RWPE1 (cell line): ENCODE measurements at regions not wholly inside any gene's neighbourhood (a gene's known extent, or its start where the extent isn't known, plus 50 kb on each side); places are given as distances from the start of the nearest gene placed in this dataset.

Experiments
- CTCF ChIA-PET: fragments of 350-600 bp; sonication (Branson Sonifier 250); formaldehyde crosslinking; extraction: SDS; loops from one replicate; lab custom pipeline; 2021; lab: Yijun Ruan, JAX
- POLR2A ChIA-PET: fragments of 400-600 bp; formaldehyde crosslinking; extraction: SDS; loops from one replicate; lab custom pipeline; 2020; ENCODE audit warnings: antibody characterized with exemption; ENCODE audit not compliant: low non-redundant PET; lab: Yijun Ruan, JAX
- DNase-seq: peaks from one replicate; pipeline ENCODE4 v3.0.0; 2012; ENCODE audit warnings: low spot score
- H3K27ac ChIP-seq: fragments of 450-650 bp; 2 replicates; pipeline ENCODE4 v1.5.1; 2017
- TF ChIP-seq, protein P1 (sequence below): fragments of 450-650 bp; conservative IDR thresholded peaks from 2 replicates; pipeline ENCODE4 v1.5.1; 2017; ENCODE audit warnings: low read depth, mild to moderate bottlenecking

DNA sequence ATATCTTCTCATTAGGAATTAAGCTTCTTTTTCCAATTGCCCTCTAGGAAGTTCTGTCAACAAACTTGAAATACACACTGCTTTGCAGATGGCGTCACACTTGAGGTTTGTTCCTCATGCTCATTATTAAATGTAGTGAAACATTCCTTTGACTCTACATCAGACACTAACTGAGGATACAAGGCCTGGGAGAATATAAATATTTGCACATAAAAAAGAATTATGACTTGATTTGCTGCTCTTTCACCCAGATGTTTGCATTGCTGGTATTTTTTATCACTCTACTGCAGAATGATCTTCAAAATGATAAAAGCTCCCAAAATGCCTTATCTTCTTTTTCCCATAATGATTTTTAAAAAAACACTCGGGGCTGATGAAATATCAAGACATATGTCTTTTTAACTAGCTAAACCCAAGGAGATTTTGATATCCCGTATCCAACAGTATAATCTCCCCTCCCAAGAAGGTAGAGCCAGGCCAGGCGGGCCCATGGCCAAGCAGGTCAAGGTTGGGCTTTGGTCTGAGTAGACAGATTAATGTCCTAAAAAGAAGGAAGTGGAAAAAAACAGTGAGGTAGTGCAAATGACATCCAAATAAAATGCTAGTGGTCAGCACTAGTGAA lies 264.6 kb downstream of the HHIPL2 start:
- DNase-seq, result no peak
- H3K27ac ChIP-seq, result no peak overlapping the region
- POLR2A ChIA-PET, result no interaction called here
- CTCF ChIA-PET, result no interaction called here
- TF ChIP-seq, protein P1, sequence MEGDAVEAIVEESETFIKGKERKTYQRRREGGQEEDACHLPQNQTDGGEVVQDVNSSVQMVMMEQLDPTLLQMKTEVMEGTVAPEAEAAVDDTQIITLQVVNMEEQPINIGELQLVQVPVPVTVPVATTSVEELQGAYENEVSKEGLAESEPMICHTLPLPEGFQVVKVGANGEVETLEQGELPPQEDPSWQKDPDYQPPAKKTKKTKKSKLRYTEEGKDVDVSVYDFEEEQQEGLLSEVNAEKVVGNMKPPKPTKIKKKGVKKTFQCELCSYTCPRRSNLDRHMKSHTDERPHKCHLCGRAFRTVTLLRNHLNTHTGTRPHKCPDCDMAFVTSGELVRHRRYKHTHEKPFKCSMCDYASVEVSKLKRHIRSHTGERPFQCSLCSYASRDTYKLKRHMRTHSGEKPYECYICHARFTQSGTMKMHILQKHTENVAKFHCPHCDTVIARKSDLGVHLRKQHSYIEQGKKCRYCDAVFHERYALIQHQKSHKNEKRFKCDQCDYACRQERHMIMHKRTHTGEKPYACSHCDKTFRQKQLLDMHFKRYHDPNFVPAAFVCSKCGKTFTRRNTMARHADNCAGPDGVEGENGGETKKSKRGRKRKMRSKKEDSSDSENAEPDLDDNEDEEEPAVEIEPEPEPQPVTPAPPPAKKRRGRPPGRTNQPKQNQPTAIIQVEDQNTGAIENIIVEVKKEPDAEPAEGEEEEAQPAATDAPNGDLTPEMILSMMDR, result no peak

DNA sequence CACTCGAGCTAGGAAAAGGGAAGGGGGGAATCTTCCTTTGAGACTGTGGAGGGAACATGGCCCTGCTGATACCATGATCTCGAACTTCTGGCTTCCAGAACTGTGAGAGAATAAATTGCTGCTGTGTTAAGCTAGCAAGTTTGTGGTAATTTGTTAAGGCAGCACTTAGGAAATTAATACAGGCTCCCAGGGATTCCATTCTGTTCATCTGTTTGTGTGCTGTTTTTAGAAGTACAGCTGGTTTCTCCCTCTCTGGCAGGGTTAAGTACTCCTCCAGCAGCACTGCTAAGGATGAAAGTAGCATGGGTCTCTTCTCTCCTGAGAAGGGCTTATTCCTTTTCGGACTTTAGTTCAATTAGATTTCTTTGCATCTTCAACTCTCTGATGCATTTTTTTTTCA lies 268.3 kb downstream of the HHIPL2 start:
- TF ChIP-seq, protein P1, result no peak
- DNase-seq, result no peak
- no peak overlapping the region for H3K27ac ChIP-seq
- ChIA-PET POLR2A (no interaction called here), CTCF (no interaction called here)

DNA sequence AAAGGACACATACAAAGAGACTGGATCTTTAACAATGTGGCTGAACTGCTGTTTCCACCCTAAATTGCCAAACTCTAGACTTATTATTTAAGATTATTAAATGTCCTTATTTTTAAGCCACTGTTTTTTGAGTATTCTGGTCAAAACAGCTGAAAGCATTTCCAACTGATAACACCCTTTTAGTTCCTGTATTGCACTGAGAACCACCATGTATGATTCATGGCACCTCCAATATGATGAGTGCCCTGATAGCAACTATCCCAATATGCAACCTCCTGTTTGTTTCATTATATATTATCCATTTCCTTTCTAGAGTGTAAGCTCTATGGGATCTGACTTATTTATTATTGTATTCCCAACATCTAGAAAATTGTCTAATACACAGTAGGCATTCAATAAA lies 269.4 kb downstream of the HHIPL2 start:
- no peak overlapping the region for H3K27ac ChIP-seq
- CTCF ChIA-PET, result no interaction called here
- DNase-seq, result no peak
- POLR2A ChIA-PET, result no interaction called here
- TF ChIP-seq, protein P1, result no peak

DNA sequence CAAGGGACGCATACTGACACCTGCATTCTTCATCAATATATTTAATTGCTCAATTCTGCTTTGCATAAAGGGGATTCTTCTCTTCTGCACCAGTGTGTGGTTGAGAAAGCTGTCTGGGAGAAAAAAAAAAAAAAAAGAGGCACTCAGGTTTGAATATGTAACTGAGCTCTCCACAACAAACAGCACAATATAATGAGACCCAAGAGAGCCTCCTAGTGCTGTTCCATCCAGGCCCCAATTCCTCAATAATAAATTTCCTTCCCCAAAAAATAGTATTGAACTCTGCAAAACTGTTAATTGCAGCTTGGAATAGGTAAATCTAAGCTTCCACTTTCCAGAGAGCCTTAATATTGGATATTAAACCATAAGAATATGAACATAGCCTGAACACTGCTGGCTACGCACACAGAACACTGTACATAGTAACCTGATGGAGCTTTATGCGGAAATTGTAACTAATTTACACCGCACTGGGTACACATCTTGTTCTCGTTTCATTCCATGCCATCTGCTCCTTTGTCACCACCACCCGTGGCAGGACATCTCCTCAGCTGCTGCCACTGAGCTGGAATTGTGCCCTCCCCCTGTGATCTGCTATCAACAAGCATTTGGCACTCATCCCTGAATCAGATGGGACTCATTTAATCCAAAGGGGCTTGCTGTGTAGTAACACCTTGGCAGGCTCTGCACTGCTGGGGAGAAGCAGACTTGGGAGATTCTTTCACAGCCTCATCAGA lies 272.0 kb downstream of the HHIPL2 start:
- DNase-seq, result no peak
- no peak overlapping the region for H3K27ac ChIP-seq
- TF ChIP-seq, protein P1, result no peak
- POLR2A ChIA-PET, result no interaction called here
- CTCF ChIA-PET, result interaction anchor here (0.6 kb wide), 3 partner anchors 271 to 1966 kb away, joined by 3 to 6 read pairs (median 3); no protein-coding TSS in a partner anchor

DNA sequence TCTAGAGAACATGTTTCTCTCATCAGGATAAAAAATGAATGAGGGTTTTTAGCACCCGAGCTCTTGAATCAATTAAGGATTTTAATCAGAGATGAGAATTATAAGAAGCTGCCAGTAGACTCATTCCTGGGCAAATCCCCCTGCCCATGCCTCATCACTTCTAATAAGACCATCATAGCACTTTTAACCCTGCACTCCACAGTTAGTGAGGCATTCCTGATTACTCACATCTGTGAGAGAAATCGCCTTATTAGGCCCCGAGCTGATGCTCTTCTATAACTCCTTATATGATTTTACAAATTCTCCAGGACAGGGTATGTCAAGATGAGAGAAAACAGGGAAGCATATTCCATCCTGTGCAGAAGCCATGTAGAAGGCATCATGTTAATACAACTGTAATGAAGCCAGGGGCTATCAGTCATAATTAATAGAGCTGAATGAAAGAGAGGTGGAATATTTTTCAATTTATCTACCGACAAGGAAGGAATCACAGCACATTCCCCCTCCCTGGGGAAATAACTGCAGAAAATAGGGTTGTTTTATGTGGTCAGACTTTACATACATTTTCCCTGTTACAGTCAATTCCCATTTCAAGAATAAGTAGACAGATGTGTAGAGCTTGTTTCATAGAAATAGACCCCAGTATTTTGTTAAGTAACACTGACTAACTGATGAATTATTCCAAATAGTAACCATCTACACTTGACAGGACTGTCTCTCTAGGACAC lies 272.7 kb downstream of the HHIPL2 start:
- POLR2A ChIA-PET, result no interaction called here
- no peak for DNase-seq
- CTCF ChIA-PET, result no interaction called here

More for the DNA sequence above, 272.7 kb downstream of the HHIPL2 start:
- TF ChIP-seq, protein P1, result no peak
- no peak overlapping the region for H3K27ac ChIP-seq
